Effector memory CD4-positive, alpha-beta T cell (primary cell): ENCODE measurements at regions not wholly inside any gene's neighbourhood (a gene's known extent, or its start where the extent isn't known, plus 50 kb on each side); places are given as distances from the start of the nearest gene placed in this dataset.
"Not testable (repeated sequence)": the region's sequence is repeated elsewhere in the genome, so short reads cannot be mapped to it uniquely, and the experiment has no call there.

ENCODE experiments used
- DNase-seq, 3 donors: peaks; one replicate each; pipeline ENCODE4 v3.0.0-alpha.2; 2020
- H3K27ac ChIP-seq: 2 replicates; pipeline ENCODE4 v1.7.0; 2013; ENCODE audit warnings: mild to moderate bottlenecking, low read length, moderate library complexity; ENCODE audit not compliant: insufficient read depth, poor library complexity, severe bottlenecking
- H3K27me3 ChIP-seq: replicated peaks from 2 replicates; pipeline ENCODE4 v1.7.0; 2013; ENCODE audit warnings: mild to moderate bottlenecking, low read length; ENCODE audit not compliant: insufficient read depth, control insufficient read depth, poor library complexity, severe bottlenecking
- H3K36me3 ChIP-seq: 2 replicates; pipeline ENCODE4 v1.7.0; 2013; ENCODE audit warnings: mild to moderate bottlenecking, low read length, moderate library complexity; ENCODE audit not compliant: control insufficient read depth, insufficient read depth
- H3K4me1 ChIP-seq: 2 replicates; pipeline ENCODE4 v1.7.0; 2013; ENCODE audit warnings: low read length, mild to moderate bottlenecking; ENCODE audit not compliant: control insufficient read depth, insufficient read depth, poor library complexity, severe bottlenecking
- H3K4me3 ChIP-seq: 2 replicates; pipeline ENCODE4 v1.7.0; 2013; ENCODE audit warnings: low read length, low read depth, mild to moderate bottlenecking; ENCODE audit not compliant: insufficient read depth, poor library complexity, severe bottlenecking
- H3K9me3 ChIP-seq: 2 replicates; pipeline ENCODE4 v1.7.0; 2013; ENCODE audit warnings: mild to moderate bottlenecking, low read length, moderate library complexity; ENCODE audit not compliant: control insufficient read depth

GRCh38 chr1:209109001-209109785 is 474.3 kb upstream of the CAMK1G start:
- H3K4me1 ChIP-seq: no peaks in the 10 kb centered on the region
- no peak for DNase-seq
- H3K36me3 ChIP-seq: no peaks in the 10 kb centered on the region
- H3K4me3 ChIP-seq: no peak overlapping the region
- H3K27ac ChIP-seq: no peak overlapping the region
- no peaks in the 10 kb centered on the region for H3K27me3 ChIP-seq
- H3K9me3 ChIP-seq: no peaks in the 10 kb centered on the region

- no peaks in the 10 kb centered on the region for H3K4me1 ChIP-seq
- no peak overlapping the region for H3K27ac ChIP-seq
- no peak for DNase-seq
- no peaks in the 10 kb centered on the region for H3K27me3 ChIP-seq
- H3K4me3 ChIP-seq: no peak overlapping the region
- no peaks in the 10 kb centered on the region for H3K9me3 ChIP-seq
- H3K36me3 ChIP-seq: no peaks in the 10 kb centered on the region
Measured at GRCh38 chr1:209113521-209113920, 470.0 kb upstream of the CAMK1G start.

- H3K27me3 ChIP-seq: no peaks in the 10 kb centered on the region
- no peak for DNase-seq
Measured at GRCh38 chr1:209116705-209117104, 466.8 kb upstream of the CAMK1G start.

GRCh38 chr1:209123601-209124000 is 459.9 kb upstream of the CAMK1G start:
- H3K27me3 ChIP-seq: no peaks in the 10 kb centered on the region
- H3K9me3 ChIP-seq: no peaks in the 10 kb centered on the region
- H3K36me3 ChIP-seq: no peaks in the 10 kb centered on the region
- H3K4me1 ChIP-seq: no peaks in the 10 kb centered on the region
- DNase-seq: no peak
- no peak overlapping the region for H3K27ac ChIP-seq
- H3K4me3 ChIP-seq: no peak overlapping the region

More at GRCh38 chr1:209116705-209117104, 466.8 kb upstream of the CAMK1G start:
- Histone ChIP-seq H3K4me3 (no peak overlapping the region), H3K36me3 (no peaks in the 10 kb centered on the region), H3K9me3 (no peaks in the 10 kb centered on the region), H3K4me1 (no peaks in the 10 kb centered on the region), H3K27ac (no peak overlapping the region)

DNA sequence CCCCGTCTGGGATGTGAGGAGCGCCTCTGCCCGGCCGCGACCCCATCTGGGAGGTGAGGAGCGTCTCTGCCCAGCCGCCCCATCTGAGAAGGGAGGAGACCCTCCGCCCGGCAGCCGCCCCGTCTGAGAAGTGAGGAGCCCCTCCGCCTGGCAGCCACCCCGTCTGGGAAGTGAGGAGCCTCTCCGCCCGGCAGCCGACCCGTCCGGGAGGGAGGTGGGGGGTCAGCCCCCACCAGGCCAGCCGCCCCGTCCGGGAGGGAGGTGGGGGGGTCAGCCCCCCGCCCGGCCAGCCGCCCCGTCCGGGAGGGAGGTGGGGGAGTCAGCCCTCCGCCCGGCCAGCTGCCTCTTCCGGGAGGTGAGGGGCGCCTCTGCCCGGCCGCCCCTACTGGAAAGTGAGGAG is 454.4 kb upstream of the CAMK1G start:
- not testable (repeated sequence) for H3K27ac ChIP-seq, H3K27me3 ChIP-seq, H3K36me3 ChIP-seq, H3K9me3 ChIP-seq, H3K4me1 ChIP-seq, H3K4me3 ChIP-seq, DNase-seq

DNA sequence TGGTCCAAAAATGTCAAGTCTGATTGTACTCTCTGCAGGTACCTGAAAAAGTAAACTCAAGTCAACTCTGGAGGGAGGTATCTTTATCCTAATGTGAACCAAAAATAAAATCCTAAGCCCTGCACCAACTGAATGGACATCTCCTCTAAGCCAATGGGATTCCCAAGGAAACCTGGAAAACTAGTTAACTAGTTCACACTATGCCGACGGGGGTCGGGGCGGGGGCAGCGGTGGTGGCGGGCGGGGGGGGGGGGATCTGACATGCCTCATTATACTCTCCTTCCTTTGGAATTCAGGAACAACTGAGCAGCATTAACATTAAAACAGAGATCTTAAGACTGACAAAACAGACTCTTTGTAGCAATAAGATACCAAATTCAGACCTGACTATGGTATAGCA is 452.6 kb upstream of the CAMK1G start:
- no peak overlapping the region for H3K27ac ChIP-seq
- DNase-seq: no peak
- no peaks in the 10 kb centered on the region for H3K27me3 ChIP-seq
- no peaks in the 10 kb centered on the region for H3K4me1 ChIP-seq
- H3K9me3 ChIP-seq: no peaks in the 10 kb centered on the region
- no peaks in the 10 kb centered on the region for H3K36me3 ChIP-seq
- no peak overlapping the region for H3K4me3 ChIP-seq

DNA sequence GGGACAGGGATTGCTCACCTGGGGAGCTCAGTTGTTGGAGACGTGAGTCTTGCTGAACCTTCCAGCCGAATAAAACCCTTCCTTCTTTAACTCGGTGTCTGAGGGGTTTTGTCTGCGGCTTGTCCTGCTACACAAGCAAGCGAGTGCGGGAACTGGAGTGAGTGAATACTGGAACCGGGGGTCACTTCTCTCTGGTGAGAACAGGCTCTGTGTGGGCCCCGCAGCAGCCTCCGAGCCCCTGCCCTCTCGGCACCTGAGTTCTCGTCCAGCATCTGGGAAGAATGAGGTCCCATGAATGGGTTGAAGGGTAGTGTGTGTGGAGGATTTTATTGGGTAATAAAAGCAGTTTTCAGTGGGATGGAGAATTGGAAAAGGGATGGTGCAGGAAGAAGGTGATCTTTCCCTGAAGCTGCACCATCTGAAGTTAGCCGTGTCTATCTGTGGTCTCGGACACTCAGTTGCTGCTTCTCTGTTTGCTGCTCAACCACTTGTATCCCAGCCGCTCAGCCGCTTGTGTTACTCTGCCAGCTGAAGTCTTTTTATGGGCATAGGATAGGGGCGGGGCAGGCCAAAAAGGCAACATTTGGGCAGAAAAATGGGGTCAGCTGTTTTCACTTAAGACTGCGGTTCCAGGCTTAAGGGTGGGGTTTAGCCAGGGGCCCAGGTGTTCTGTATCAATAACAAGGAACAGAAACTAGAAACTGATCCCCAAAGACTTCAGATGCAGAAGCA is 450.6 kb upstream of the CAMK1G start:
- Histone ChIP-seq H3K4me1 (no peaks in the 10 kb centered on the region), H3K27ac (no peak overlapping the region), H3K36me3 (no peaks in the 10 kb centered on the region), H3K9me3 (no peaks in the 10 kb centered on the region), H3K27me3 (no peaks in the 10 kb centered on the region), H3K4me3 (no peak overlapping the region)
- DNase-seq: no peak

- Histone ChIP-seq H3K4me1 (no peaks in the 10 kb centered on the region), H3K9me3 (no peaks in the 10 kb centered on the region), H3K27ac (no peak overlapping the region), H3K27me3 (no peaks in the 10 kb centered on the region), H3K4me3 (no peak overlapping the region), H3K36me3 (no peaks in the 10 kb centered on the region)
- no peak for DNase-seq
Measured at GRCh38 chr1:209134001-209134400, 449.5 kb upstream of the CAMK1G start.

GRCh38 chr1:209143916-209144315 is 439.6 kb upstream of the CAMK1G start:
- Histone ChIP-seq H3K27ac (no peak overlapping the region), H3K9me3 (no peaks in the 10 kb centered on the region), H3K36me3 (no peaks in the 10 kb centered on the region), H3K4me3 (no peak overlapping the region), H3K27me3 (no peaks in the 10 kb centered on the region), H3K4me1 (no peaks in the 10 kb centered on the region)
- no peak for DNase-seq

DNA sequence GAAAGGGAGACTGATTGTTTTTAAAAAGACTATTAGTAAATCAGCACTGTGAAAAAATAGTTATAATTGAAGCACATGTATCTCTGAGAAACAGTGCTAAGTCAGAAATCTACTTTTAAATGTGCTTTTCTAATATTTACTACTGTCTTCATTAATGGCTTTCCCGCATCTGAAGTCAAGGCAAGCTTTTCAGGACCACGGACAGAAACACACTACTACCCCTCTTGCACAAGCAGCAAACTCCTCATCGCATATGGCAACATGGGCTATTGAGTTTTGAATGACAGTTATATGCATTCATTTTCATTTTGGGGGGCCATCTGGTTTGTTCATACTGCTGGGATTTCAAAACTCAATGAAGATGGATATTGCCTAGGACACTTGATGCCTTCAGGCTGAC is 433.4 kb upstream of the CAMK1G start:
- Histone ChIP-seq H3K4me3 (no peak overlapping the region), H3K4me1 (no peaks in the 10 kb centered on the region), H3K27me3 (no peaks in the 10 kb centered on the region), H3K36me3 (no peaks in the 10 kb centered on the region), H3K27ac (no peak overlapping the region), H3K9me3 (no peaks in the 10 kb centered on the region)
- no peak for DNase-seq
